Muscle layer of duodenum (tissue), 2 donors: ENCODE measurements at regions not wholly inside any gene's neighbourhood (a gene's known extent, or its start where the extent isn't known, plus 50 kb on each side); places are given as distances from the start of the nearest gene placed in this dataset.

ENCODE experiments used
- H3K27ac ChIP-seq: one replicate; pipeline ENCODE4 v1.7.0; 2013; ENCODE audit warnings: mild to moderate bottlenecking, low read length
- H3K27me3 ChIP-seq: one replicate; pipeline ENCODE4 v1.7.0; 2013; ENCODE audit warnings: low read depth, mild to moderate bottlenecking, control low read depth, low read length
- H3K36me3 ChIP-seq, 2 donors: one replicate each; pipeline ENCODE4 v1.7.0; 2013; ENCODE audit warnings: low read length in 2 of 2, control low read depth in 1 of 2, mild to moderate bottlenecking in 1 of 2; ENCODE audit not compliant: insufficient read depth in 2 of 2, control insufficient read depth in 1 of 2
- H3K4me1 ChIP-seq, 2 donors: one replicate each; pipeline ENCODE4 v1.7.0; 2013; ENCODE audit warnings: low read length in 2 of 2, mild to moderate bottlenecking in 2 of 2, control low read depth in 1 of 2, moderate library complexity in 1 of 2; ENCODE audit not compliant: insufficient read depth in 2 of 2, control insufficient read depth in 1 of 2
- H3K4me3 ChIP-seq, 2 donors: one replicate each; pipeline ENCODE4 v1.7.0; 2013; ENCODE audit warnings: low read length in 2 of 2, low read depth in 1 of 2, mild to moderate bottlenecking in 1 of 2
- H3K9me3 ChIP-seq, 2 donors: one replicate each; pipeline ENCODE4 v1.7.0; 2013; ENCODE audit warnings: low read length in 2 of 2, control low read depth in 1 of 2, mild to moderate bottlenecking in 1 of 2; ENCODE audit not compliant: control insufficient read depth in 1 of 2
- donor health status: healthy.

GRCh38 chr13:99150575-99151361, 49.9 kb upstream of the UBAC2 start:
- Histone ChIP-seq H3K27ac (no peak overlapping the region), H3K27me3 (no peaks in the 10 kb centered on the region), H3K4me1 (no peaks in the 10 kb centered on the region), H3K9me3 (no peaks in the 10 kb centered on the region), H3K4me3 (no peak overlapping the region), H3K36me3 (no peaks in the 10 kb centered on the region)
